GM23338 (cell line): ENCODE measurements at regions not wholly inside any gene's neighbourhood (a gene's known extent, or its start where the extent isn't known, plus 50 kb on each side); places are given as distances from the start of the nearest gene placed in this dataset.

Experiments
- CREB1 ChIP-seq: fragments of 250-450 bp; sonication (Bioruptor Pico); IDR thresholded peaks from 2 replicates; pipeline ENCODE4 v1.5.0; 2020; ENCODE audit warnings: low read depth, mild to moderate bottlenecking, moderate library complexity
- EZH2 ChIP-seq: fragments of 200-600 bp; sonication (generic); IDR thresholded peaks from one replicate; pipeline ENCODE4 v1.8.0; 2017; ENCODE audit warnings: antibody characterized with exemption, mild to moderate bottlenecking, low read depth; ENCODE audit not compliant: unreplicated experiment
- EZH2phosphoT487 ChIP-seq: fragments of 200-600 bp; sonication (generic); IDR thresholded peaks from one replicate; pipeline ENCODE4 v1.8.1; 2018; ENCODE audit warnings: antibody characterized with exemption; ENCODE audit not compliant: unreplicated experiment
- POLR2AphosphoS5 ChIP-seq: IDR thresholded peaks from 2 replicates; pipeline ENCODE4 v1.6.1; 2016; ENCODE audit warnings: antibody characterized with exemption, low read depth
- ZNF462 ChIP-seq: fragments of 250-450 bp; sonication (Bioruptor Pico); IDR thresholded peaks from 2 replicates; pipeline ENCODE4 v1.5.0; 2020; ENCODE audit warnings: mild to moderate bottlenecking, moderate library complexity
- TF ChIP-seq, protein P1 (sequence below): IDR thresholded peaks from one replicate; pipeline ENCODE4 v1.6.1; 2018; ENCODE audit warnings: antibody characterized with exemption; ENCODE audit not compliant: unreplicated experiment
- TF ChIP-seq, protein P2 (sequence below), 2 experiments: fragments of 200-600 bp in 1 of 2; sonication (generic) in 1 of 2; conservative IDR thresholded peaks; 2 replicates each; pipeline versions ENCODE4 v1.5.1 to v1.6.1; 2016 to 2017; ENCODE audit warnings: antibody characterized with exemption in 2 of 2, low read depth in 2 of 2, mild to moderate bottlenecking in 2 of 2, moderate library complexity in 1 of 2

- no peak for TF ChIP-seq EZH2
- TF ChIP-seq, protein P1, sequence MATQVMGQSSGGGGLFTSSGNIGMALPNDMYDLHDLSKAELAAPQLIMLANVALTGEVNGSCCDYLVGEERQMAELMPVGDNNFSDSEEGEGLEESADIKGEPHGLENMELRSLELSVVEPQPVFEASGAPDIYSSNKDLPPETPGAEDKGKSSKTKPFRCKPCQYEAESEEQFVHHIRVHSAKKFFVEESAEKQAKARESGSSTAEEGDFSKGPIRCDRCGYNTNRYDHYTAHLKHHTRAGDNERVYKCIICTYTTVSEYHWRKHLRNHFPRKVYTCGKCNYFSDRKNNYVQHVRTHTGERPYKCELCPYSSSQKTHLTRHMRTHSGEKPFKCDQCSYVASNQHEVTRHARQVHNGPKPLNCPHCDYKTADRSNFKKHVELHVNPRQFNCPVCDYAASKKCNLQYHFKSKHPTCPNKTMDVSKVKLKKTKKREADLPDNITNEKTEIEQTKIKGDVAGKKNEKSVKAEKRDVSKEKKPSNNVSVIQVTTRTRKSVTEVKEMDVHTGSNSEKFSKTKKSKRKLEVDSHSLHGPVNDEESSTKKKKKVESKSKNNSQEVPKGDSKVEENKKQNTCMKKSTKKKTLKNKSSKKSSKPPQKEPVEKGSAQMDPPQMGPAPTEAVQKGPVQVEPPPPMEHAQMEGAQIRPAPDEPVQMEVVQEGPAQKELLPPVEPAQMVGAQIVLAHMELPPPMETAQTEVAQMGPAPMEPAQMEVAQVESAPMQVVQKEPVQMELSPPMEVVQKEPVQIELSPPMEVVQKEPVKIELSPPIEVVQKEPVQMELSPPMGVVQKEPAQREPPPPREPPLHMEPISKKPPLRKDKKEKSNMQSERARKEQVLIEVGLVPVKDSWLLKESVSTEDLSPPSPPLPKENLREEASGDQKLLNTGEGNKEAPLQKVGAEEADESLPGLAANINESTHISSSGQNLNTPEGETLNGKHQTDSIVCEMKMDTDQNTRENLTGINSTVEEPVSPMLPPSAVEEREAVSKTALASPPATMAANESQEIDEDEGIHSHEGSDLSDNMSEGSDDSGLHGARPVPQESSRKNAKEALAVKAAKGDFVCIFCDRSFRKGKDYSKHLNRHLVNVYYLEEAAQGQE = no peak
- TF ChIP-seq, protein P2, sequence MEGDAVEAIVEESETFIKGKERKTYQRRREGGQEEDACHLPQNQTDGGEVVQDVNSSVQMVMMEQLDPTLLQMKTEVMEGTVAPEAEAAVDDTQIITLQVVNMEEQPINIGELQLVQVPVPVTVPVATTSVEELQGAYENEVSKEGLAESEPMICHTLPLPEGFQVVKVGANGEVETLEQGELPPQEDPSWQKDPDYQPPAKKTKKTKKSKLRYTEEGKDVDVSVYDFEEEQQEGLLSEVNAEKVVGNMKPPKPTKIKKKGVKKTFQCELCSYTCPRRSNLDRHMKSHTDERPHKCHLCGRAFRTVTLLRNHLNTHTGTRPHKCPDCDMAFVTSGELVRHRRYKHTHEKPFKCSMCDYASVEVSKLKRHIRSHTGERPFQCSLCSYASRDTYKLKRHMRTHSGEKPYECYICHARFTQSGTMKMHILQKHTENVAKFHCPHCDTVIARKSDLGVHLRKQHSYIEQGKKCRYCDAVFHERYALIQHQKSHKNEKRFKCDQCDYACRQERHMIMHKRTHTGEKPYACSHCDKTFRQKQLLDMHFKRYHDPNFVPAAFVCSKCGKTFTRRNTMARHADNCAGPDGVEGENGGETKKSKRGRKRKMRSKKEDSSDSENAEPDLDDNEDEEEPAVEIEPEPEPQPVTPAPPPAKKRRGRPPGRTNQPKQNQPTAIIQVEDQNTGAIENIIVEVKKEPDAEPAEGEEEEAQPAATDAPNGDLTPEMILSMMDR (conservative IDR thresholded peaks at IDR 0.05; ENCODE audit: low read depth in 2 of 2) = no peak
- no peak for TF ChIP-seq CREB1 (CRISPR knock-in tag)
- no peak for TF ChIP-seq POLR2AphosphoS5
- no peak for TF ChIP-seq ZNF462
- no peak for TF ChIP-seq EZH2phosphoT487
Observed at GRCh38 chr5:39606591-39606990, 181.8 kb upstream of the DAB2 start.
